GM13976 (cell line): ENCODE measurements at regions not wholly inside any gene's neighbourhood (a gene's known extent, or its start where the extent isn't known, plus 50 kb on each side); places are given as distances from the start of the nearest gene placed in this dataset.
A peak's percentile ranks its signal among the peaks of the same experiment; 100 is the strongest.

Experiments
- DNase-seq: peaks from one replicate; pipeline ENCODE4 v3.0.0; 2012; ENCODE audit warnings: low spot score
- CTCF ChIP-seq: IDR thresholded peaks from 2 replicates; pipeline ENCODE4 v1.5.1; 2012; ENCODE audit warnings: borderline replicate concordance, mild to moderate bottlenecking; ENCODE audit not compliant: insufficient read depth; ENCODE audit errors: extremely low read depth, missing control alignments, control extremely low read depth
- in situ Hi-C: fragments of 300-500 bp; cut with MboI; formaldehyde crosslinking; loops from one replicate; pipeline ENCODE4 v1.12.0; 2022; ENCODE audit warnings: low sequenced_read_pairs, mixed read lengths, inconsistent platforms; ENCODE audit not compliant: unreplicated experiment

GRCh38 chr11:109609454-109610185 is 187.6 kb downstream of the C11orf87 start:
- no peak for DNase-seq
- in situ Hi-C loops, result no loop called here
- no peak for TF ChIP-seq CTCF

GRCh38 chr11:109612496-109612895 is 190.5 kb downstream of the C11orf87 start:
- DNase-seq, result no peak
- in situ Hi-C loops, result no loop called here
- no peak for TF ChIP-seq CTCF

GRCh38 chr11:109619498-109619897 is 197.5 kb downstream of the C11orf87 start:
- DNase-seq, result no peak
- in situ Hi-C loops, result no loop called here
- TF ChIP-seq CTCF, result no peak

- no peak for TF ChIP-seq CTCF
- in situ Hi-C loops, result no loop called here
- DNase-seq, result no peak
Measured at GRCh38 chr11:109629734-109630133, 207.7 kb downstream of the C11orf87 start.

- DNase-seq, result no peak
- in situ Hi-C loops, result no loop called here
- TF ChIP-seq CTCF, result peak; percentile 8
Measured at GRCh38 chr11:109641549-109641948, 219.6 kb downstream of the C11orf87 start.

GRCh38 chr11:109644152-109644551 is 222.2 kb downstream of the C11orf87 start:
- in situ Hi-C loops, result no loop called here
- DNase-seq, result no peak
- TF ChIP-seq CTCF, result no peak
